NCI-H345 (cell line): ENCODE measurements at regions not wholly inside any gene's neighbourhood (a gene's known extent, or its start where the extent isn't known, plus 50 kb on each side); places are given as distances from the start of the nearest gene placed in this dataset.
"Not testable (repeated sequence)": the region's sequence is repeated elsewhere in the genome, so short reads cannot be mapped to it uniquely, and the experiment has no call there.

Experiments used
- DNase-seq: peaks from one replicate; lab custom pipeline; 2025; lab: John Stamatoyannopoulos, UW

- DNase-seq = no peak
Observed at GRCh38 chr15:39396979-39397615, 183.8 kb upstream of the THBS1 start.

GRCh38 chr15:39397883-39398282 lies 183.0 kb upstream of the THBS1 start:
- no peak for DNase-seq

- DNase-seq = no peak
Observed at GRCh38 chr15:39399600-39399999, 181.3 kb upstream of the THBS1 start.

GRCh38 chr15:39400002-39400401 lies 180.9 kb upstream of the THBS1 start:
- DNase-seq = no peak

GRCh38 chr15:39400821-39401550 lies 179.9 kb upstream of the THBS1 start:
- DNase-seq = no peak

- DNase-seq = peak; percentile 67
Observed at GRCh38 chr15:39403640-39404117, 177.2 kb upstream of the THBS1 start.

GRCh38 chr15:39404767-39405181 lies 176.1 kb upstream of the THBS1 start:
- DNase-seq = no peak

GRCh38 chr15:39406485-39406884 lies 174.4 kb upstream of the THBS1 start:
- no peak for DNase-seq

- DNase-seq = no peak
Observed at GRCh38 chr15:39407116-39407515, 173.8 kb upstream of the THBS1 start.

- DNase-seq = no peak
Observed at GRCh38 chr15:39409876-39410530, 170.9 kb upstream of the THBS1 start.

- no peak for DNase-seq
Observed at GRCh38 chr15:39411102-39411989, 169.5 kb upstream of the THBS1 start.

- DNase-seq = no peak
Observed at GRCh38 chr15:39413558-39413957, 167.3 kb upstream of the THBS1 start.

- DNase-seq = no peak
Observed at GRCh38 chr15:39414201-39414600, 166.7 kb upstream of the THBS1 start.

- DNase-seq = no peak
Observed at GRCh38 chr15:39415634-39416033, 165.2 kb upstream of the THBS1 start.

- no peak for DNase-seq
Observed at GRCh38 chr15:39416258-39416657, 164.6 kb upstream of the THBS1 start.

GRCh38 chr15:39417366-39418134 lies 163.3 kb upstream of the THBS1 start:
- no peak for DNase-seq

- no peak for DNase-seq
Observed at GRCh38 chr15:39419651-39420050, 161.2 kb upstream of the THBS1 start.

- DNase-seq = peak; percentile 42
Observed at GRCh38 chr15:39420123-39420852, 160.6 kb upstream of the THBS1 start.

- DNase-seq = not testable (repeated sequence)
Observed at GRCh38 chr15:39420853-39421192, 160.1 kb upstream of the THBS1 start.
